Neural cell (in vitro differentiated cells): ENCODE measurements at regions not wholly inside any gene's neighbourhood (a gene's known extent, or its start where the extent isn't known, plus 50 kb on each side); places are given as distances from the start of the nearest gene placed in this dataset.

Experiments used
- H2AFZ ChIP-seq: fragments of 200-600, 300-800 bp; sonication (generic), shearing (Covaris generic); 2 replicates; pipeline ENCODE4 v1.6.0; 2014; ENCODE audit warnings: low read depth, mild to moderate bottlenecking, antibody characterized with exemption, low read length, moderate library complexity
- H3F3A ChIP-seq: fragments of 200-600 bp; shearing (Covaris generic); 2 replicates; pipeline ENCODE4 v1.6.1; 2016; ENCODE audit warnings: mild to moderate bottlenecking, moderate library complexity, mixed read lengths, antibody characterized with exemption, low read length; ENCODE audit not compliant: insufficient read depth, poor library complexity, severe bottlenecking
- H3K27ac ChIP-seq: fragments of 200-600, 300-800 bp; sonication (generic), shearing (Covaris generic); 2 replicates; pipeline ENCODE4 v1.5.1; 2014; ENCODE audit warnings: mild to moderate bottlenecking, low read length, moderate library complexity
- H3K27me3 ChIP-seq: fragments of 300-800, 200-600 bp; sonication (generic), shearing (Covaris generic); 2 replicates; pipeline ENCODE4 v1.6.0; 2014; ENCODE audit warnings: mild to moderate bottlenecking, low read depth, low read length, moderate library complexity; ENCODE audit not compliant: insufficient read depth
- H3K36me3 ChIP-seq: fragments of 300-800, 200-600 bp; sonication (generic), shearing (Covaris generic); 2 replicates; pipeline ENCODE4 v1.5.1; 2014; ENCODE audit warnings: mild to moderate bottlenecking, antibody characterized with exemption, low read length, moderate library complexity; ENCODE audit not compliant: insufficient read depth
- H3K4me2 ChIP-seq: fragments of 300-800, 200-600 bp; sonication (generic), shearing (Covaris generic); 2 replicates; pipeline ENCODE4 v1.6.0; 2014; ENCODE audit warnings: mild to moderate bottlenecking, low read length
- H3K4me3 ChIP-seq: fragments of 300-800, 200-600 bp; sonication (generic), shearing (Covaris generic); 2 replicates; pipeline ENCODE4 v1.5.1; 2014; ENCODE audit warnings: mild to moderate bottlenecking, low read length, moderate library complexity
- H3K79me2 ChIP-seq: fragments of 200-600 bp; shearing (Covaris generic); replicated peaks from 2 replicates; pipeline ENCODE4 v1.6.0; 2014; ENCODE audit warnings: mild to moderate bottlenecking, low read length, moderate library complexity; ENCODE audit not compliant: insufficient read depth
- H3K9ac ChIP-seq: fragments of 300-800, 200-600 bp; sonication (generic), shearing (Covaris generic); 2 replicates; pipeline ENCODE4 v1.6.1; 2016; ENCODE audit warnings: mild to moderate bottlenecking, low read length, mixed read lengths
- H3K9me2 ChIP-seq: fragments of 200-600 bp; shearing (Covaris generic); 2 replicates; pipeline ENCODE4 v1.6.1; 2016; ENCODE audit warnings: mild to moderate bottlenecking, low read length, mixed read lengths; ENCODE audit not compliant: insufficient read depth
- H3K9me3 ChIP-seq: fragments of 200-600, 300-800 bp; sonication (generic), shearing (Covaris generic); 2 replicates; pipeline ENCODE4 v1.6.1; 2016; ENCODE audit warnings: mild to moderate bottlenecking, mixed run types, low read length, moderate library complexity, mixed read lengths
- H4K20me1 ChIP-seq: fragments of 200-600 bp; shearing (Covaris generic); 2 replicates; pipeline ENCODE4 v1.6.1; 2016; ENCODE audit warnings: mild to moderate bottlenecking, mixed run types; ENCODE audit not compliant: insufficient read depth
- EP300 ChIP-seq: fragments of 450-650 bp; conservative IDR thresholded peaks from 2 replicates; pipeline ENCODE4 v1.6.1; 2014; ENCODE audit warnings: antibody characterized with exemption, mild to moderate bottlenecking, moderate library complexity; ENCODE audit not compliant: poor library complexity, severe bottlenecking
- EZH2 ChIP-seq: fragments of 200-600, 300-800 bp; shearing (Covaris generic), sonication (generic); IDR thresholded peaks from 2 replicates; pipeline ENCODE4 v1.6.1; 2014; ENCODE audit warnings: antibody characterized with exemption, low read length, borderline replicate concordance, mild to moderate bottlenecking; ENCODE audit not compliant: insufficient read depth, poor library complexity, severe bottlenecking
- MXI1 ChIP-seq: fragments of 450-650 bp; conservative IDR thresholded peaks from 2 replicates; pipeline ENCODE4 v1.6.1; 2014; ENCODE audit warnings: antibody characterized with exemption, mild to moderate bottlenecking; ENCODE audit not compliant: poor library complexity, severe bottlenecking
- POLR2AphosphoS5 ChIP-seq: IDR thresholded peaks from 2 replicates; pipeline ENCODE4 v1.6.1; 2012
- RAD21 ChIP-seq: fragments of 450-650 bp; conservative IDR thresholded peaks from 2 replicates; pipeline ENCODE4 v1.6.1; 2014; ENCODE audit warnings: antibody characterized with exemption, mild to moderate bottlenecking, moderate library complexity
- REST ChIP-seq: IDR thresholded peaks from 2 replicates; pipeline ENCODE4 v1.6.1; 2012; ENCODE audit warnings: borderline replicate concordance
- SMC3 ChIP-seq: fragments of 450-650 bp; conservative IDR thresholded peaks from 2 replicates; pipeline ENCODE4 v1.6.1; 2014; ENCODE audit warnings: antibody characterized with exemption, mild to moderate bottlenecking, moderate library complexity; ENCODE audit not compliant: poor library complexity
- TAF1 ChIP-seq: IDR thresholded peaks from 2 replicates; pipeline ENCODE4 v1.6.1; 2012; ENCODE audit warnings: low read depth
- TF ChIP-seq, protein P1 (sequence below): fragments of 450-650 bp; IDR thresholded peaks from 2 replicates; pipeline ENCODE4 v1.5.1; 2014; ENCODE audit warnings: antibody characterized with exemption, mild to moderate bottlenecking, moderate library complexity; ENCODE audit not compliant: poor library complexity, severe bottlenecking

GRCh38 chr20:57866250-57867106 is 156.7 kb upstream of the PMEPA1 start:
- Histone ChIP-seq H3K36me3 (no peaks in the 10 kb centered on the region), H3K4me2 (no peak overlapping the region)

GRCh38 chr20:57865266-57865665 is 155.5 kb upstream of the PMEPA1 start:
- Histone ChIP-seq H3K27ac (no peak overlapping the region), H3K27me3 (no peaks in the 10 kb centered on the region), H3K9me2 (no peaks in the 10 kb centered on the region), H3F3A (no peaks in the 10 kb centered on the region), H2AFZ (no peak overlapping the region), H3K9ac (no peak overlapping the region), H3K4me2 (no peak overlapping the region), H3K79me2 (no peaks in the 10 kb centered on the region), H3K9me3 (no peaks in the 10 kb centered on the region), H4K20me1 (no peaks in the 10 kb centered on the region), H3K4me3 (no peak overlapping the region), H3K36me3 (no peaks in the 10 kb centered on the region)
- no peak for TF ChIP-seq POLR2AphosphoS5
- no peak for TF ChIP-seq SMC3
- TF ChIP-seq, protein P1, sequence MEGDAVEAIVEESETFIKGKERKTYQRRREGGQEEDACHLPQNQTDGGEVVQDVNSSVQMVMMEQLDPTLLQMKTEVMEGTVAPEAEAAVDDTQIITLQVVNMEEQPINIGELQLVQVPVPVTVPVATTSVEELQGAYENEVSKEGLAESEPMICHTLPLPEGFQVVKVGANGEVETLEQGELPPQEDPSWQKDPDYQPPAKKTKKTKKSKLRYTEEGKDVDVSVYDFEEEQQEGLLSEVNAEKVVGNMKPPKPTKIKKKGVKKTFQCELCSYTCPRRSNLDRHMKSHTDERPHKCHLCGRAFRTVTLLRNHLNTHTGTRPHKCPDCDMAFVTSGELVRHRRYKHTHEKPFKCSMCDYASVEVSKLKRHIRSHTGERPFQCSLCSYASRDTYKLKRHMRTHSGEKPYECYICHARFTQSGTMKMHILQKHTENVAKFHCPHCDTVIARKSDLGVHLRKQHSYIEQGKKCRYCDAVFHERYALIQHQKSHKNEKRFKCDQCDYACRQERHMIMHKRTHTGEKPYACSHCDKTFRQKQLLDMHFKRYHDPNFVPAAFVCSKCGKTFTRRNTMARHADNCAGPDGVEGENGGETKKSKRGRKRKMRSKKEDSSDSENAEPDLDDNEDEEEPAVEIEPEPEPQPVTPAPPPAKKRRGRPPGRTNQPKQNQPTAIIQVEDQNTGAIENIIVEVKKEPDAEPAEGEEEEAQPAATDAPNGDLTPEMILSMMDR = no peak
- no peak for TF ChIP-seq TAF1
- TF ChIP-seq EZH2 = no peak
- no peak for TF ChIP-seq RAD21
- no peak for TF ChIP-seq REST

More at GRCh38 chr20:57866250-57867106, 156.7 kb upstream of the PMEPA1 start:
- H3K9me2 ChIP-seq = no peaks in the 10 kb centered on the region
- no peaks in the 10 kb centered on the region for H3K79me2 ChIP-seq
- no peak overlapping the region for H3K27ac ChIP-seq
- no peaks in the 10 kb centered on the region for H3K9me3 ChIP-seq
- H3K4me3 ChIP-seq = no peak overlapping the region
- H4K20me1 ChIP-seq = no peaks in the 10 kb centered on the region
- H2AFZ ChIP-seq = no peak overlapping the region
- no peak overlapping the region for H3K9ac ChIP-seq
- no peaks in the 10 kb centered on the region for H3F3A ChIP-seq
- no peaks in the 10 kb centered on the region for H3K27me3 ChIP-seq
- TF ChIP-seq RAD21 (no peak), EZH2 (no peak), EP300 (no peak), REST (no peak), SMC3 (no peak), MXI1 (no peak), TAF1 (no peak), POLR2AphosphoS5 (no peak)
- TF ChIP-seq, protein P1 = no peak
